ENCODE measurements at regions not wholly inside any gene's neighbourhood (a gene's known extent, or its start where the extent isn't known, plus 50 kb on each side); places are given as distances from the start of the nearest gene placed in this dataset.

GRCh38 chr3:35404571-35404970 lies 234.8 kb upstream of the ARPP21 start:
- ChIA-PET POLR2A (no interaction called here), CTCF (no interaction called here)
- no peak for ATAC-seq
- no peak for DNase-seq
- Mint-ChIP-seq H3K9me3 (ENCODE audit: low read depth) (no peaks in the 10 kb centered on the region), H3K4me1 (no peaks in the 10 kb centered on the region), H3K4me3 (no peak overlapping the region), H3K27me3 (no peaks in the 10 kb centered on the region), H3K36me3 (ENCODE audit: low read depth) (no peaks in the 10 kb centered on the region), H3K27ac (no peak overlapping the region)
- intact Hi-C loops (cut with DNase I, micrococcal nuclease), result loop anchor here in 1 of 2 experiments (2.0 kb wide), 1 partner anchor 20 kb away; no protein-coding TSS in a partner anchor

- ChIA-PET CTCF (no interaction called here), POLR2A (no interaction called here)
- H3K36me3 Mint-ChIP-seq (ENCODE audit: low read depth), result no peaks in the 10 kb centered on the region
- H3K4me3 Mint-ChIP-seq, result no peak overlapping the region
- ATAC-seq, result no peak
- H3K27me3 Mint-ChIP-seq, result no peaks in the 10 kb centered on the region
- intact Hi-C loops (cut with DNase I, micrococcal nuclease), result no loop called here
- no peak for DNase-seq
- no peaks in the 10 kb centered on the region for H3K4me1 Mint-ChIP-seq
- H3K9me3 Mint-ChIP-seq (ENCODE audit: low read depth), result no peaks in the 10 kb centered on the region
- H3K27ac Mint-ChIP-seq, result no peak overlapping the region
Observed at GRCh38 chr3:35408882-35409281, 230.4 kb upstream of the ARPP21 start.

DNA sequence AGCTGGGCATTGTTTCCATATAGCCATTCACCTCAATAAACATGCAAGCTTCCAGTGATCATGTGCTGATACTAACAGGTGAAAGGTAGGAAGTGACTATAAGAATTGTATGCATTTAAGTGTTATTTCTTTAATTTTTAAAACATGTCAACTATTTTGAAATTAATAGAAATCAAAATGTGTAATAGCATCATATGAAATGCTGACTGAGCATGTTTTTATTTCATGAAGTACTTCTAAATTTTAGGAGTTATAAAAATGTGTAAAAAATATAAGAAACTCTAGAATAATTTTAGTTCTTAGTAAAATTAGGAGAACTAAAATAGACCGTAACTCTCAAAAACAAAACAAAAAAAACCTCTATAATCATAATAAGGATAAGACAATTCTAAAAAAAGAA lies 229.3 kb upstream of the ARPP21 start:
- ChIA-PET POLR2A (no interaction called here), CTCF (no interaction called here)
- no peaks in the 10 kb centered on the region for H3K36me3 Mint-ChIP-seq (ENCODE audit: low read depth)
- H3K4me1 Mint-ChIP-seq, result no peaks in the 10 kb centered on the region
- ATAC-seq (no peak), DNase-seq (no peak)
- H3K4me3 Mint-ChIP-seq, result no peak overlapping the region
- H3K27ac Mint-ChIP-seq, result no peak overlapping the region
- H3K9me3 Mint-ChIP-seq (ENCODE audit: low read depth), result no peaks in the 10 kb centered on the region
- intact Hi-C loops (cut with DNase I, micrococcal nuclease), result no loop called here
- H3K27me3 Mint-ChIP-seq, result no peaks in the 10 kb centered on the region

DNA sequence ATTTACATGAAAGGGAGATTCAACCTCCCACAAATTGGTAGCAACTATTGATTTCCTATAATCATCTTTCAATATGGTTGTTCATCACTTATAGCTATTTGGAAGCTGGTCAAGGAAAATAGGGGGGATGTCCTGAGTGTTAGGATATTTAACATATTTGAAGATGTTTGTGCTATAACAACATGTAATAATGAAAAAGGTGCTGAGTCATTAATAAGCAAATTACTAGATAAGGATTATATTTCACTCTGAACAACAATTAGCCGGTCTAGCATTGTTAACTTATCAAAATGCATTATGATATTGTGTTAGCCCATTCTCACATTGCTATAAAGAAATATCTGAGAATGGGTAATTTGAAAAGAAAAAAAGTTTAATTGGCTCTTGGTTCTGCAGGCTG lies 225.8 kb upstream of the ARPP21 start:
- ChIA-PET CTCF (no interaction called here), POLR2A (no interaction called here)
- intact Hi-C loops (cut with DNase I, micrococcal nuclease), result no loop called here
- Mint-ChIP-seq H3K27me3 (no peaks in the 10 kb centered on the region), H3K4me3 (no peak overlapping the region), H3K4me1 (no peaks in the 10 kb centered on the region), H3K9me3 (ENCODE audit: low read depth) (no peaks in the 10 kb centered on the region), H3K27ac (no peak overlapping the region), H3K36me3 (ENCODE audit: low read depth) (no peaks in the 10 kb centered on the region)
- DNase-seq (no peak), ATAC-seq (no peak)

DNA sequence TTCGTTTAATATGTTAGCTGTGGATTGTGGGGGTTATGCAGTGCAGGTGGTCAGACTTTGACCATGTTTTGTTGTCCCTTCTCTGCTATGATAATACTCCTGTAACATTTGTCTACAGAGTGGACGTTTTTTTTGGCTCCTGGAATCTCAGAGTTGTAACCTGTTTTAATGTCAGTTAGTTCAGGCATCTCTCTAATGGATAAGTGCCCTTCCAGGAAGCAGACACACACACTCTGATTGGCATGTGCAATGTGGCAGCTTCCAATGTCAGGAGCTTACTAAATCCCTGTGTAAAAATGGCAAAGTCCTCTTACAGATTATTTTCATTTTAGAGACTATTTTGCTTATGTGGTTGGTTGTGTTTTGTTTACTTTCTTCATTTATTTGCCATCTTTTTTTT lies 222.2 kb upstream of the ARPP21 start:
- ATAC-seq, result no peak
- intact Hi-C loops (cut with DNase I, micrococcal nuclease), result no loop called here
- Mint-ChIP-seq H3K9me3 (ENCODE audit: low read depth) (no peaks in the 10 kb centered on the region), H3K27ac (no peak overlapping the region), H3K4me3 (no peak overlapping the region), H3K27me3 (no peaks in the 10 kb centered on the region), H3K4me1 (no peaks in the 10 kb centered on the region), H3K36me3 (ENCODE audit: low read depth) (no peaks in the 10 kb centered on the region)
- ChIA-PET POLR2A (no interaction called here), CTCF (no interaction called here)
- no peak for DNase-seq

DNA sequence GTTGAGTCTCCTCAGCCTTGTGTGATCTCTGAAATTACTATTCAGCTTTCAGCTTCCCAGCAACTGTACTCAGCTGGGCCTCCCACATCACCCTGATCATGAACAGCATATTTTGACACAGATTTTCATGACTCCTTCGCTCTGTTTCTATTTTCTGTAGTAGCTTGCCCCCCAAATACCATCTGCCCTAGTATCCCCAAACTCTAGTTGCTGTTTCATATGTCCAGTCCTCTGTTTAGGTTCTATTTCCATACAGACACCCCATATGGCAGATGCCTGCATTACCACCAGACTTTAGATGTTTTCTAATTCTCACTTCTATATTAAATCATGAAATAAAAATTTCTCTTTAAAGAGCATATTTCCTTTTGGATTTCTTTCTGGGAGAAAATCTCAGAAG lies 217.2 kb upstream of the ARPP21 start:
- POLR2A ChIA-PET, result no interaction called here

GRCh38 chr3:35422836-35423601 lies 216.3 kb upstream of the ARPP21 start:
- Mint-ChIP-seq H3K4me1 (no peaks in the 10 kb centered on the region), H3K4me3 (no peak overlapping the region), H3K9me3 (ENCODE audit: low read depth) (no peaks in the 10 kb centered on the region), H3K36me3 (ENCODE audit: low read depth) (no peaks in the 10 kb centered on the region), H3K27ac (no peak overlapping the region), H3K27me3 (no peaks in the 10 kb centered on the region)
- intact Hi-C loops (cut with DNase I, micrococcal nuclease), result no loop called here
- POLR2A ChIA-PET, result no interaction called here
- CTCF ChIA-PET, result no interaction called here
- ATAC-seq (no peak), DNase-seq (no peak)

More for the DNA sequence above, 217.2 kb upstream of the ARPP21 start:
- CTCF ChIA-PET, result no interaction called here
- Mint-ChIP-seq H3K9me3 (ENCODE audit: low read depth) (no peaks in the 10 kb centered on the region), H3K27ac (no peak overlapping the region), H3K4me1 (no peaks in the 10 kb centered on the region), H3K27me3 (no peaks in the 10 kb centered on the region), H3K36me3 (ENCODE audit: low read depth) (no peaks in the 10 kb centered on the region), H3K4me3 (no peak overlapping the region)
- DNase-seq (no peak), ATAC-seq (no peak)
- intact Hi-C loops (cut with DNase I, micrococcal nuclease), result no loop called here

GRCh38 chr3:35426366-35426958 lies 212.9 kb upstream of the ARPP21 start:
- DNase-seq (no peak), ATAC-seq (no peak)
- H3K36me3 Mint-ChIP-seq (ENCODE audit: low read depth), result no peaks in the 10 kb centered on the region
- no peaks in the 10 kb centered on the region for H3K27me3 Mint-ChIP-seq
- intact Hi-C loops (cut with DNase I, micrococcal nuclease), result no loop called here
- no peak overlapping the region for H3K4me3 Mint-ChIP-seq
- H3K4me1 Mint-ChIP-seq, result no peaks in the 10 kb centered on the region
- CTCF ChIA-PET, result interaction anchor here (0.7 kb wide), 1 partner anchor 1169 kb away, joined by 3 read pairs; no protein-coding TSS in a partner anchor
- H3K9me3 Mint-ChIP-seq (ENCODE audit: low read depth), result no peaks in the 10 kb centered on the region
- no peak overlapping the region for H3K27ac Mint-ChIP-seq
- POLR2A ChIA-PET, result no interaction called here

DNA sequence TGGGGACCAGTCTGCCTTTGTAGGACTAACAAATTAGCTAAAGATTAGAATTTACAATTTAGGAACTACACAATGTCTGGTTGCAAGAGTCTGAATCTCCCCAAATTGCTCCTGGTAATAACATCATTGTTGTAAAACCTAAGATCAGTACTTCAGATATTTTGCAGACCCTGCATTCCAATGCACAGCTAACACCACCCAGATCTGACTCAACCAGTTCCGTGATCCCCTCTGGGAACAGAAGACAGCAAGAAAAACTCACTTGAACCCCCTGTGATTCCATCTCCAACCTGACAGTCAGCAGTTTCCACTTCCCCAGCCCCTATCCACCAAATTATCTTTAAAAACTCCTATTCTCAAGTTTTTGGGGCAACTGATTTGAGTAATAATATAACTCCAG lies 201.9 kb upstream of the ARPP21 start:
- DNase-seq (no peak), ATAC-seq (no peak)
- intact Hi-C loops (cut with DNase I, micrococcal nuclease), result no loop called here
- Mint-ChIP-seq H3K27me3 (no peaks in the 10 kb centered on the region), H3K27ac (no peak overlapping the region), H3K9me3 (ENCODE audit: low read depth) (no peaks in the 10 kb centered on the region), H3K4me1 (no peaks in the 10 kb centered on the region), H3K36me3 (ENCODE audit: low read depth) (no peaks in the 10 kb centered on the region), H3K4me3 (no peak overlapping the region)
- ChIA-PET CTCF (no interaction called here), POLR2A (no interaction called here)

DNA sequence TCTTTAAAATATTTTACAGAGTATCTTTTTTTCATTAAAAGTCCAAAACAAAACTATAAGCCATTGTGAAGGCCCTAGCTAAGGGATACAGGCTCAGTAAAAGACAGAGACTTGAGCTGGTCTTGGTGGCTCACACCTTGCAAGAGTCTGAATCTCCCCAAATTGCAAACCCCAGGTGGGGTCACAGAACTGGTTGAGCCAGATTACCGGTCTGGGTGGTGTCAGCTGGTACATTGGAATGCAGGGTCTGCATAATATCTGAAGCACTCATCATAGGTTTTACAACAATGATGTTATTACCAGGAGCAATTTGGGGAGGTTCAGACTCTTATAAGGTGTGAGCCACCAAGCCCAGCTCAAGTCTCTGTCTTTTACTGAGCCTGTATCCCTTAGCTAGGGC lies 201.2 kb upstream of the ARPP21 start:
- H3K4me3 Mint-ChIP-seq, result no peak overlapping the region
- intact Hi-C loops (cut with DNase I, micrococcal nuclease), result no loop called here
- ATAC-seq (no peak), DNase-seq (no peak)
- H3K4me1 Mint-ChIP-seq, result no peaks in the 10 kb centered on the region
- no peaks in the 10 kb centered on the region for H3K27me3 Mint-ChIP-seq
- POLR2A ChIA-PET, result no interaction called here
- H3K36me3 Mint-ChIP-seq (ENCODE audit: low read depth), result no peaks in the 10 kb centered on the region
- H3K9me3 Mint-ChIP-seq (ENCODE audit: low read depth), result no peaks in the 10 kb centered on the region
- no peak overlapping the region for H3K27ac Mint-ChIP-seq
- CTCF ChIA-PET, result no interaction called here

- CTCF ChIA-PET, result no interaction called here
- ATAC-seq (no peak), DNase-seq (no peak)
- Mint-ChIP-seq H3K27ac (no peak overlapping the region), H3K27me3 (no peaks in the 10 kb centered on the region), H3K4me3 (no peak overlapping the region), H3K36me3 (ENCODE audit: low read depth) (no peaks in the 10 kb centered on the region), H3K4me1 (no peaks in the 10 kb centered on the region), H3K9me3 (ENCODE audit: low read depth) (no peaks in the 10 kb centered on the region)
- intact Hi-C loops (cut with DNase I, micrococcal nuclease), result no loop called here
- POLR2A ChIA-PET, result no interaction called here
Observed at GRCh38 chr3:35439663-35440062, 199.7 kb upstream of the ARPP21 start.

DNA sequence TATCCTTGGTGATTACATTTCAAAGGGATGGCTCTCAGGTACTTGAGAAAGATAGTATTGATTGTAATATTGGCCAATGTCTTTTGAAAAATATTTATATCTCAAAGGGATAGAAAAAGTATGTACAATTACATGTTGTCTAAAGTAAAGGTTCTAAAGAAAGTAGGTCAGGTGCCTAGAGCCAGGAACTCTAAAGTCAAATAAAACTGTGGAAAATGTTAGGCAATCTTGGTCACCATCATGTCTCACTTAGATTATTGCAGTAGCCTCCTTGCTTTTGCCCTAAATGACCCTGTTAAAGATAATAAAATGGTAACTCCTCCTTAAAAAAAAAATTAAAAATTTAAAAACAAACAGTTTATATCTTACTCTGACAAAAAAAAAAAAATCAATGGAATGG lies 198.5 kb upstream of the ARPP21 start:
- H3K4me1 Mint-ChIP-seq, result no peaks in the 10 kb centered on the region
- ChIA-PET CTCF (no interaction called here), POLR2A (no interaction called here)
- no peaks in the 10 kb centered on the region for H3K9me3 Mint-ChIP-seq (ENCODE audit: low read depth)
- H3K27ac Mint-ChIP-seq, result no peak overlapping the region
- intact Hi-C loops (cut with DNase I, micrococcal nuclease), result no loop called here
- ATAC-seq, result no peak
- no peaks in the 10 kb centered on the region for H3K27me3 Mint-ChIP-seq
- DNase-seq, result no peak
- H3K4me3 Mint-ChIP-seq, result no peak overlapping the region
- H3K36me3 Mint-ChIP-seq (ENCODE audit: low read depth), result no peaks in the 10 kb centered on the region
